T-helper 9 cell (primary cell): ENCODE measurements at regions not wholly inside any gene's neighbourhood (a gene's known extent, or its start where the extent isn't known, plus 50 kb on each side); places are given as distances from the start of the nearest gene placed in this dataset.

Experiments used
- DNase-seq: peaks from one replicate; pipeline ENCODE4 v3.0.0-alpha.2; 2020

GRCh38 chr9:126275386-126276001 lies 51.1 kb upstream of the MVB12B start:
- DNase-seq: no peak

- no peak for DNase-seq
These were observed 50.4 kb upstream of the MVB12B start for GRCh38 chr9:126276056-126276728.
